ENCODE measurements at regions not wholly inside any gene's neighbourhood (a gene's known extent, or its start where the extent isn't known, plus 50 kb on each side); places are given as distances from the start of the nearest gene placed in this dataset.

GRCh38 chr11:37038911-37039310 lies 440.9 kb upstream of the RAG2 start:
- ATAC-seq (replicated peaks), result no peak
- H3K4me1 Mint-ChIP-seq, result no peaks in the 10 kb centered on the region
- H3K36me3 Mint-ChIP-seq (ENCODE audit: low read depth), result no peaks in the 10 kb centered on the region
- peaks cover 8% of the 10 kb centered on the region for H3K9me3 Mint-ChIP-seq
- H3K27ac Mint-ChIP-seq, result no peak overlapping the region
- H3K27me3 Mint-ChIP-seq, result no peaks in the 10 kb centered on the region
- H3K4me3 Mint-ChIP-seq, result no peak overlapping the region

- ATAC-seq (replicated peaks), result no peak
- no peak overlapping the region for H3K4me3 Mint-ChIP-seq
- H3K27me3 Mint-ChIP-seq, result no peaks in the 10 kb centered on the region
- no peak overlapping the region for H3K27ac Mint-ChIP-seq
- no peaks in the 10 kb centered on the region for H3K4me1 Mint-ChIP-seq
- peaks cover 3% of the 10 kb centered on the region for H3K9me3 Mint-ChIP-seq
- H3K36me3 Mint-ChIP-seq (ENCODE audit: low read depth), result no peaks in the 10 kb centered on the region
These were observed 428.7 kb upstream of the RAG2 start for GRCh38 chr11:37026741-37027140.

GRCh38 chr11:37026326-37026725 lies 428.3 kb upstream of the RAG2 start:
- no peak overlapping the region for H3K27ac Mint-ChIP-seq
- peaks cover 3% of the 10 kb centered on the region for H3K9me3 Mint-ChIP-seq
- H3K27me3 Mint-ChIP-seq, result no peaks in the 10 kb centered on the region
- H3K4me1 Mint-ChIP-seq, result no peaks in the 10 kb centered on the region
- no peak overlapping the region for H3K4me3 Mint-ChIP-seq
- ATAC-seq (replicated peaks), result no peak
- no peaks in the 10 kb centered on the region for H3K36me3 Mint-ChIP-seq (ENCODE audit: low read depth)

GRCh38 chr11:37006563-37006962 lies 408.5 kb upstream of the RAG2 start:
- H3K27ac Mint-ChIP-seq, result no peak overlapping the region
- no peak for ATAC-seq (replicated peaks)

GRCh38 chr11:37002831-37003230 lies 404.8 kb upstream of the RAG2 start:
- Mint-ChIP-seq H3K36me3 (ENCODE audit: low read depth) (no peaks in the 10 kb centered on the region), H3K9me3 (no peaks in the 10 kb centered on the region), H3K27me3 (no peaks in the 10 kb centered on the region), H3K27ac (no peak overlapping the region), H3K4me3 (no peak overlapping the region), H3K4me1 (no peaks in the 10 kb centered on the region)
- no peak for ATAC-seq (replicated peaks)

More at GRCh38 chr11:37006563-37006962, 408.5 kb upstream of the RAG2 start:
- H3K9me3 Mint-ChIP-seq, result no peaks in the 10 kb centered on the region
- H3K36me3 Mint-ChIP-seq (ENCODE audit: low read depth), result no peaks in the 10 kb centered on the region
- no peak overlapping the region for H3K4me3 Mint-ChIP-seq
- no peaks in the 10 kb centered on the region for H3K27me3 Mint-ChIP-seq
- no peaks in the 10 kb centered on the region for H3K4me1 Mint-ChIP-seq

- H3K9me3 Mint-ChIP-seq, result peaks cover 8% of the 10 kb centered on the region
- no peaks in the 10 kb centered on the region for H3K4me1 Mint-ChIP-seq
- no peak overlapping the region for H3K27ac Mint-ChIP-seq
- no peak overlapping the region for H3K4me3 Mint-ChIP-seq
- ATAC-seq (replicated peaks), result no peak
- H3K27me3 Mint-ChIP-seq, result no peaks in the 10 kb centered on the region
- no peaks in the 10 kb centered on the region for H3K36me3 Mint-ChIP-seq (ENCODE audit: low read depth)
These were observed 399.6 kb upstream of the RAG2 start for GRCh38 chr11:36997656-36998055.

- Mint-ChIP-seq H3K27me3 (no peaks in the 10 kb centered on the region), H3K4me1 (no peaks in the 10 kb centered on the region), H3K9me3 (peaks cover 8% of the 10 kb centered on the region), H3K4me3 (no peak overlapping the region), H3K27ac (no peak overlapping the region), H3K36me3 (ENCODE audit: low read depth) (no peaks in the 10 kb centered on the region)
- no peak for ATAC-seq (replicated peaks)
These were observed 398.8 kb upstream of the RAG2 start for GRCh38 chr11:36996795-36997194.

- H3K4me1 Mint-ChIP-seq, result no peaks in the 10 kb centered on the region
- ATAC-seq (replicated peaks), result no peak
These were observed 396.2 kb upstream of the RAG2 start for GRCh38 chr11:36994208-36994607.

GRCh38 chr11:36988556-36988955 lies 390.5 kb upstream of the RAG2 start:
- no peak overlapping the region for H3K4me3 Mint-ChIP-seq
- H3K27ac Mint-ChIP-seq, result no peak overlapping the region
- no peaks in the 10 kb centered on the region for H3K36me3 Mint-ChIP-seq (ENCODE audit: low read depth)
- ATAC-seq (replicated peaks), result no peak
- no peaks in the 10 kb centered on the region for H3K27me3 Mint-ChIP-seq
- H3K9me3 Mint-ChIP-seq, result peaks cover 4% of the 10 kb centered on the region
- H3K4me1 Mint-ChIP-seq, result no peaks in the 10 kb centered on the region

More at GRCh38 chr11:36994208-36994607, 396.2 kb upstream of the RAG2 start:
- Mint-ChIP-seq H3K27ac (no peak overlapping the region), H3K27me3 (no peaks in the 10 kb centered on the region), H3K4me3 (no peak overlapping the region), H3K36me3 (ENCODE audit: low read depth) (no peaks in the 10 kb centered on the region), H3K9me3 (peaks cover 8% of the 10 kb centered on the region)

GRCh38 chr11:36985562-36985961 lies 387.5 kb upstream of the RAG2 start:
- Mint-ChIP-seq H3K4me3 (no peak overlapping the region), H3K4me1 (no peaks in the 10 kb centered on the region), H3K27me3 (no peaks in the 10 kb centered on the region), H3K36me3 (ENCODE audit: low read depth) (no peaks in the 10 kb centered on the region), H3K9me3 (peaks cover 8% of the 10 kb centered on the region), H3K27ac (no peak overlapping the region)
- no peak for ATAC-seq (replicated peaks)

- Mint-ChIP-seq H3K36me3 (ENCODE audit: low read depth) (no peaks in the 10 kb centered on the region), H3K4me3 (no peak overlapping the region), H3K27me3 (no peaks in the 10 kb centered on the region), H3K4me1 (no peaks in the 10 kb centered on the region), H3K9me3 (peaks cover 10% of the 10 kb centered on the region), H3K27ac (no peak overlapping the region)
- no peak for ATAC-seq (replicated peaks)
These were observed 378.7 kb upstream of the RAG2 start for GRCh38 chr11:36976741-36977140.

GRCh38 chr11:36974771-36975170 lies 376.7 kb upstream of the RAG2 start:
- Mint-ChIP-seq H3K9me3 (peaks cover 10% of the 10 kb centered on the region), H3K4me3 (no peak overlapping the region), H3K27me3 (no peaks in the 10 kb centered on the region), H3K27ac (no peak overlapping the region), H3K36me3 (ENCODE audit: low read depth) (no peaks in the 10 kb centered on the region), H3K4me1 (no peaks in the 10 kb centered on the region)
- no peak for ATAC-seq (replicated peaks)

GRCh38 chr11:36953976-36954375 lies 355.9 kb upstream of the RAG2 start:
- Mint-ChIP-seq H3K4me1 (no peaks in the 10 kb centered on the region), H3K27me3 (no peaks in the 10 kb centered on the region), H3K27ac (no peak overlapping the region), H3K4me3 (no peak overlapping the region), H3K9me3 (peaks cover 6% of the 10 kb centered on the region), H3K36me3 (ENCODE audit: low read depth) (no peaks in the 10 kb centered on the region)
- no peak for ATAC-seq (replicated peaks)

- peaks cover 6% of the 10 kb centered on the region for H3K9me3 Mint-ChIP-seq
- H3K4me3 Mint-ChIP-seq, result no peak overlapping the region
- no peaks in the 10 kb centered on the region for H3K27me3 Mint-ChIP-seq
- H3K27ac Mint-ChIP-seq, result no peak overlapping the region
- no peaks in the 10 kb centered on the region for H3K36me3 Mint-ChIP-seq (ENCODE audit: low read depth)
- no peak for ATAC-seq (replicated peaks)
- no peaks in the 10 kb centered on the region for H3K4me1 Mint-ChIP-seq
These were observed 350.6 kb upstream of the RAG2 start for GRCh38 chr11:36948460-36949127.

- no peak for ATAC-seq (replicated peaks)
- no peaks in the 10 kb centered on the region for H3K4me1 Mint-ChIP-seq
- H3K27me3 Mint-ChIP-seq, result no peaks in the 10 kb centered on the region
- no peaks in the 10 kb centered on the region for H3K36me3 Mint-ChIP-seq (ENCODE audit: low read depth)
- H3K4me3 Mint-ChIP-seq, result no peak overlapping the region
- peaks cover under 1% of the 10 kb centered on the region for H3K9me3 Mint-ChIP-seq
- H3K27ac Mint-ChIP-seq, result no peak overlapping the region
These were observed 347.3 kb upstream of the RAG2 start for GRCh38 chr11:36945384-36945783.

GRCh38 chr11:36933481-36933880 lies 335.4 kb upstream of the RAG2 start:
- Mint-ChIP-seq H3K36me3 (ENCODE audit: low read depth) (no peaks in the 10 kb centered on the region), H3K4me3 (no peak overlapping the region), H3K27ac (no peak overlapping the region), H3K27me3 (no peaks in the 10 kb centered on the region), H3K9me3 (peaks cover 4% of the 10 kb centered on the region), H3K4me1 (no peaks in the 10 kb centered on the region)
- ATAC-seq (replicated peaks), result no peak

Data from activated T-helper 17 cell treated with anti-CD3 and anti-CD28 coated beads, Interleukin-2, amount 50 U/mL, for 72 hours (primary cell).